ENCODE measurements at regions not wholly inside any gene's neighbourhood (a gene's known extent, or its start where the extent isn't known, plus 50 kb on each side); places are given as distances from the start of the nearest gene placed in this dataset.

GRCh38 chr18:70496353-70497294 lies 207.8 kb downstream of the SOCS6 start:
- TF ChIP-seq, protein P1, sequence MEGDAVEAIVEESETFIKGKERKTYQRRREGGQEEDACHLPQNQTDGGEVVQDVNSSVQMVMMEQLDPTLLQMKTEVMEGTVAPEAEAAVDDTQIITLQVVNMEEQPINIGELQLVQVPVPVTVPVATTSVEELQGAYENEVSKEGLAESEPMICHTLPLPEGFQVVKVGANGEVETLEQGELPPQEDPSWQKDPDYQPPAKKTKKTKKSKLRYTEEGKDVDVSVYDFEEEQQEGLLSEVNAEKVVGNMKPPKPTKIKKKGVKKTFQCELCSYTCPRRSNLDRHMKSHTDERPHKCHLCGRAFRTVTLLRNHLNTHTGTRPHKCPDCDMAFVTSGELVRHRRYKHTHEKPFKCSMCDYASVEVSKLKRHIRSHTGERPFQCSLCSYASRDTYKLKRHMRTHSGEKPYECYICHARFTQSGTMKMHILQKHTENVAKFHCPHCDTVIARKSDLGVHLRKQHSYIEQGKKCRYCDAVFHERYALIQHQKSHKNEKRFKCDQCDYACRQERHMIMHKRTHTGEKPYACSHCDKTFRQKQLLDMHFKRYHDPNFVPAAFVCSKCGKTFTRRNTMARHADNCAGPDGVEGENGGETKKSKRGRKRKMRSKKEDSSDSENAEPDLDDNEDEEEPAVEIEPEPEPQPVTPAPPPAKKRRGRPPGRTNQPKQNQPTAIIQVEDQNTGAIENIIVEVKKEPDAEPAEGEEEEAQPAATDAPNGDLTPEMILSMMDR (conservative IDR thresholded peaks at IDR 0.05; ENCODE audit: low read depth, low read length): no peak
- TF ChIP-seq EZH2 (IDR thresholded peaks at IDR 0.05; ENCODE audit: borderline replicate concordance, low read depth, low read length, poor library complexity, severe bottlenecking): no peak

Data from A673 (cell line).